ENCODE measurements at regions not wholly inside any gene's neighbourhood (a gene's known extent, or its start where the extent isn't known, plus 50 kb on each side); places are given as distances from the start of the nearest gene placed in this dataset.

DNA sequence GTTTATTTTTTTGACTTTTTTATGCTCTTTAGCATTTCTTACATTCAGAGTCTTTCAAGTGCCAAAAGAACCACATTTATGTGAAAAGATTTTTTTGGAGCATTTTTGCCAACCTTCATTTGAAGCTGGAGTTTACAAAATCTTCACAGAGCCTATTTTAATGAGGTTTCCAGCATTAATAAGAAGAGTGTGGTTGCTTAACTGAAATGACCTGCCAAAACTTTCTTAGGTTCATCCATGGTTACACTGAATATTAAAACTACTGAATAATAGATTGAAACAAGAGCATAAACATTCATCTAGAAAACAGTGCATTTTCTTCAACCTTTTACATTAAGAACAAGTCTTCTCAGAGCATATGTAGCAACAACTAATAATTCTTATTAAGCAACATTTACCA, 672.3 kb upstream of the CXADR start:
- H3K4me3 ChIP-seq: no peak overlapping the region
- intact Hi-C loops (cut with DNase I, micrococcal nuclease): no loop called here
- no peaks in the 10 kb centered on the region for H3K4me1 ChIP-seq (ENCODE audit: low read depth)
- H3K9me3 ChIP-seq: no peaks in the 10 kb centered on the region
- no peaks in the 10 kb centered on the region for H3K36me3 ChIP-seq (ENCODE audit: low read depth)
- no peak for DNase-seq
- TF ChIP-seq, protein P1, sequence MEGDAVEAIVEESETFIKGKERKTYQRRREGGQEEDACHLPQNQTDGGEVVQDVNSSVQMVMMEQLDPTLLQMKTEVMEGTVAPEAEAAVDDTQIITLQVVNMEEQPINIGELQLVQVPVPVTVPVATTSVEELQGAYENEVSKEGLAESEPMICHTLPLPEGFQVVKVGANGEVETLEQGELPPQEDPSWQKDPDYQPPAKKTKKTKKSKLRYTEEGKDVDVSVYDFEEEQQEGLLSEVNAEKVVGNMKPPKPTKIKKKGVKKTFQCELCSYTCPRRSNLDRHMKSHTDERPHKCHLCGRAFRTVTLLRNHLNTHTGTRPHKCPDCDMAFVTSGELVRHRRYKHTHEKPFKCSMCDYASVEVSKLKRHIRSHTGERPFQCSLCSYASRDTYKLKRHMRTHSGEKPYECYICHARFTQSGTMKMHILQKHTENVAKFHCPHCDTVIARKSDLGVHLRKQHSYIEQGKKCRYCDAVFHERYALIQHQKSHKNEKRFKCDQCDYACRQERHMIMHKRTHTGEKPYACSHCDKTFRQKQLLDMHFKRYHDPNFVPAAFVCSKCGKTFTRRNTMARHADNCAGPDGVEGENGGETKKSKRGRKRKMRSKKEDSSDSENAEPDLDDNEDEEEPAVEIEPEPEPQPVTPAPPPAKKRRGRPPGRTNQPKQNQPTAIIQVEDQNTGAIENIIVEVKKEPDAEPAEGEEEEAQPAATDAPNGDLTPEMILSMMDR (IDR thresholded peaks at IDR 0.05): no peak
- no peak for ATAC-seq

DNA sequence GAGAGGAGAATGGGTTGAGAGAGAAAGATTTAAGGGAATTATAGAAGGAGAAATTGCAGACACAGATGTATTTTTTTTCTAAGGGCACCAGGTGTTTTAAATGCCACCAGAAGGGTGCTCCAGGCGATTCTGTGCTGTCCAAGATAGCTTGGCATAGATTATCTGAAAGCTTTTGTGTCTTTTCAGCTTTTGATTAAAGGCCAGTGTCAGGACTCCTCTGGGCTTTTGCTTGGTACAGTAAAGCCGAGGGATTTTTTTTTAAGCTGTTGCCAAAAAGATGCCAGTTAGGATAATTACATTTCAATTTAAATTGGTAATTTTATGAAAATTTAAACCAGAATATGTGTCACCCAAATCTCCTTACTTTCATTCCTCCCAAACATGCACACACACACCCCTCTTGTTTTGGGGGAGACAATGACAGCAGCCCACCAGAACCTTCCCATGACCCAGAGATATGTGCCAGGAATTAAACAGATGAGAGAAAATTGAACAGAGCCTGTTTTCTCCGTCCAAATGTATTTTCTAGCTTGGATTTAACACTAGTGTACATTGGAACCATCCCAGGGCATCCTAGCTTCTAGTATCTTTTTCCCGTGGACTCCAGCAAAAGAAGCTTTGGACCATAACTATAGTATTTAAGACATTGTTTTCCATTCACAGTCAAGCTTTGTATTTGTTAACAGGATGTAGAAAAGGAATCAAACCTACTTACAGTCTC, 670.7 kb upstream of the CXADR start:
- intact Hi-C loops (cut with DNase I, micrococcal nuclease): no loop called here

DNA sequence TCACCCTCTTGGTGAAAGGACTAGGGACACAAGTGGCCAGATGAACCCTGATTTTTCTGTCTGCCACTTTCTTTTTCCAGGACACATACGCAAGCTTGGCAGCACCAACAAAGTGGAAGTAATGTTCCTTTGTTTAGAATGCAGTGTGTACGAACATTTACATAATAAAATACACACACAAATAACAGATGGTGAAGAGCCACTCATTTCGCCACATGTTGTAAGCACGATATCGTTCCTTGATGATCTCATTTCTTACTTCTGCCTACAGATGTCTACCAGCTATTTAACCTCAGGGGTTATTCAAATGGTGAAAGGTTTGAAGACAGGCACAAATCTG, 670.2 kb upstream of the CXADR start:
- TF ChIP-seq, protein P1 (IDR thresholded peaks at IDR 0.05): no peak
- Histone ChIP-seq H3K36me3 (ENCODE audit: low read depth) (no peaks in the 10 kb centered on the region), H3K9me3 (no peaks in the 10 kb centered on the region), H3K4me1 (ENCODE audit: low read depth) (no peaks in the 10 kb centered on the region), H3K4me3 (no peak overlapping the region)
- no peak for ATAC-seq
- intact Hi-C loops (cut with DNase I, micrococcal nuclease): no loop called here
- DNase-seq: no peak

More for the DNA sequence above, 670.7 kb upstream of the CXADR start:
- H3K36me3 ChIP-seq (ENCODE audit: low read depth): no peaks in the 10 kb centered on the region
- TF ChIP-seq, protein P1 (IDR thresholded peaks at IDR 0.05): no peak
- H3K9me3 ChIP-seq: no peaks in the 10 kb centered on the region
- H3K4me3 ChIP-seq: no peak overlapping the region
- no peaks in the 10 kb centered on the region for H3K4me1 ChIP-seq (ENCODE audit: low read depth)
- ATAC-seq (no peak), DNase-seq (no peak)

DNA sequence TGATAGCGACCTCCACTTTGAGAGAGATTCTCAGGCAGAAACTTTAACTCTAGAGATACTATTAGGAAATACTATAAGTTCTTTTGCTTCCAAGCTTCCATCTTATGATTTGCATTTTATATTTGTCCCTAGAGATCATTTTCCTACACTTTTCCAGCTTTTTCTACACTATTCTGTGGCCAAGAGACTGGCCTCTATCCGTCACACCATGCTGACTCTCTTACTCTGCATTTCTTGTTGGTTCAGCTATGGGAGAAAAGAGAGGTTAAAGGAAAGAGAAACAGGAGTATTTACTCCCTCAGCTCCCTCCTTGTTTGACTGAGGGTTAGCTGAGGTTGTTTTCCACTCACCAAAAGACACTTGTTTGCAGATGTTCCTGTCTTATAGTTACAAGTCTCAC, 665.6 kb upstream of the CXADR start:
- no peaks in the 10 kb centered on the region for H3K4me1 ChIP-seq (ENCODE audit: low read depth)
- DNase-seq: no peak
- TF ChIP-seq, protein P1 (IDR thresholded peaks at IDR 0.05): no peak
- no peaks in the 10 kb centered on the region for H3K9me3 ChIP-seq
- no peak for ATAC-seq
- intact Hi-C loops (cut with DNase I, micrococcal nuclease): no loop called here
- no peak overlapping the region for H3K4me3 ChIP-seq
- H3K36me3 ChIP-seq (ENCODE audit: low read depth): no peaks in the 10 kb centered on the region

DNA sequence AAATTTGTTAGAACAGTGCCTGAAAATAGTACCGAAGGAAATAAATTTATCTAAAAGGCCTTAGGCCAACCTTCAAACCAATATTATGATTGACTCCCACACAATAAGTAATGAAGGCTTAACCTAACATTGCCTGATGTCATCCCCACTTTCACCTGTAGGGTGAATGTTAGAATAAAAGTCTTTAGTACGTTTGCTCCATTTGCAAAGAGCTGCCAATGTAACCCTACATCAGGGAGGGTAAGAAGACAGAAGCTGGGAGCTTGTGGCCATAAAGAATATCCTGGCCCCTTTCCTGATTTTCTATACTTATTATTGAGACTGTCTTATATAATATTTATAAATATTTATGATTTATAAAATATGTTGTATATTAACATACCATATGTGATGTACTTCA, 661.8 kb upstream of the CXADR start:
- ATAC-seq (no peak), DNase-seq (no peak)
- no peaks in the 10 kb centered on the region for H3K4me1 ChIP-seq (ENCODE audit: low read depth)
- intact Hi-C loops (cut with DNase I, micrococcal nuclease): no loop called here
- peaks cover 3% of the 10 kb centered on the region for H3K9me3 ChIP-seq
- TF ChIP-seq, protein P1 (IDR thresholded peaks at IDR 0.05): no peak
- no peaks in the 10 kb centered on the region for H3K36me3 ChIP-seq (ENCODE audit: low read depth)
- no peak overlapping the region for H3K4me3 ChIP-seq

Measured in mucosa of descending colon (tissue), 3 donors.